ENCODE measurements at regions not wholly inside any gene's neighbourhood (a gene's known extent, or its start where the extent isn't known, plus 50 kb on each side); places are given as distances from the start of the nearest gene placed in this dataset.
A peak's percentile ranks its signal among the peaks of the same experiment; 100 is the strongest.

DNA sequence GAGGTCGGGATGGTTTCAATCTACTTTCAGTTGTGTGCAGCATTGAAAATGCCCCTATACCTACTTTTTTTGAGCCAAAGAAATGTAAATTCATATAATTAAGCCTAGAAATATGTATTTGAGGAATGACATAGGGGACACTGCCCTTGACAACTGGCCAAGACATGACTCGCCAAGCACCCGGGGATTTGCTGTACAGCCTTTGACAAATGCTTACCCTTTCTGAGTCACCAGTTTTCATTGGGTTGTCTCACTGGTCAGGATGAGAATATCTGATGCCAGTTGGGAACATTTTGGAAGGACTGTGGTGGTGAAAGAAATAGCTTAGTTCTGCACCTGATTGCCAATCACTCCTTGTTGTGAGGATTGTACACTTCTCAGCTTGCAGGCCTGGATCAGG, 166.8 kb upstream of the HABP2 start:
- no peak for DNase-seq (ENCODE audit: extremely low read depth in 1 of 11, low read depth in 9 of 11, low spot score in 4 of 11)

DNA sequence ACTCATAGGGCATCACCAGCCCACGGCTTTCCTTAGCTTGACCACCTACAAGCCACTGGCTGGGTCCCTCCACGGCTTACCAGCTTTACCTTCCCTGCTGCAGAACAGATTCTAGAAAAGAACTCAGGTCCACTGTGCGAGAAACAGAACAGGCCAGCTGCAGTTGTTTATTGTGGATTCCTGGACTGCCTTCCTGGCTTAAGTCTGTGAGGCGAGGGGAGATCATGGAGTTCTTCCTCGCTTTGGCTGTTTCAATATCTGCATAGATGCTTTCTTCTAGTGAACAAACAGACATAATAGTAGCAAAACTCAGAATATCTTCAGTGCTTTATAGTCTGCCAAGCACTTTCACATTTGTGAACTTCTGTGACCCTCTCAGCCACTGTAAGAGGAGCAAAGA, 162.9 kb upstream of the HABP2 start:
- no peak for DNase-seq (ENCODE audit: extremely low read depth in 1 of 11, low read depth in 9 of 11, low spot score in 4 of 11)

DNA sequence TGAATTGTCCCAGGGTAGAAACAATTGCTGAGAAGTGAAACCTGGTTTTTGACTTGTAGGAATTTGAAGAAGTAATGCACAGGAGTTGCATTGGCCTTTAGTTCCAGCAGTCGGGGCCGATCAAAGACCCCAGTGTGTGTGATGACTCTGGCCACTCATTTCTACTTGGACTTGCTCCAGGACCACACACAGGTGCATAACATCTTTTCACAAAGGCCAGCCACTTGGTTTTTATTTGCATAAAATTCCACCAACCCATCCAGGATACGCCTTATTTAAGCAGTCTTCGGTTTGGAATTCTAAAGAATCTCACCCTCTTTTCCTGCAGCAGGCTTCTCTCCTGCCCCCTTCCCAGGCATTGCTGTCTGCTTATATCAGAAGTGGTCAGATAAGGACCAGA, 162.0 kb upstream of the HABP2 start:
- no peak for DNase-seq (ENCODE audit: extremely low read depth in 1 of 11, low read depth in 9 of 11, low spot score in 4 of 11)

DNA sequence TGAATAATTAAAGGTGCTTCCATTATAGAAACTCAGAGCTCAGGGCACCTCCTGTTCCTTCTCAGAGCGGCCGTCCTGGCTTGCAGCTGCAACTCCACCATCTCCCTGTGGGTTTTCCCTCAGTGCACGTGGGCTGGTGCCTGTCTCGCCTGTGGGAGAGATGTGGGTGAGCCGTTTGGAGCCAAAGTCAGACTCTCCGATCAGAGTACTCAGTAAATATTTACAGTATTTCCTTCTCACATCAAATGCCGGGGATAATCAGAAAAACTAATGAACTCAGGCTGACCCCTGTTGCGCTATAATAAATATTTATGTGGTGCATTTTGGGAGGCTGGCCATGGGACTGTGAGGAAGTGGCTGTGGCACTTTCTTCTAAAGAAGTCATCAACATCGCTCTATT, 155.8 kb upstream of the HABP2 start:
- DNase-seq (ENCODE audit: extremely low read depth in 1 of 11, low read depth in 9 of 11, low spot score in 4 of 11), result no peak

DNA sequence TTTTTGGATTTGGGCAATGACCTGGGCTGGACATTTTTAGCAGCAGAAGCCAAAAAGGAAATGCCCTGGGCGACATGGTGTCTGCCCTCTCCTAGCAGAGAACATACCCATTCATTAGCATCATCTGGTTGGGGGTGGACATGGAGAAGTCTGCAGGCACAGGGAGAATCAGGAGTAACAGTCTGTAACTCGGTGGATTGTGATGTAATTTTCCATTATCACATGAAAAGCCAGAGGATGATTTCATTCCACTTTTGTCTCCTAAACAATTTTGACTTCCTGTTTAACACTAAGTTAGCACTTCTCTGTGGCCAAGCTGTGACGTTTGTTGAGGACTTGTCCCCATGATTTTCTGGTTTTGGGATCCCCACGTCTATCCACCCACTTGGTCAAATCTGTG, 153.8 kb upstream of the HABP2 start:
- DNase-seq (ENCODE audit: extremely low read depth in 1 of 11, low read depth in 9 of 11, low spot score in 4 of 11), result no peak

DNA sequence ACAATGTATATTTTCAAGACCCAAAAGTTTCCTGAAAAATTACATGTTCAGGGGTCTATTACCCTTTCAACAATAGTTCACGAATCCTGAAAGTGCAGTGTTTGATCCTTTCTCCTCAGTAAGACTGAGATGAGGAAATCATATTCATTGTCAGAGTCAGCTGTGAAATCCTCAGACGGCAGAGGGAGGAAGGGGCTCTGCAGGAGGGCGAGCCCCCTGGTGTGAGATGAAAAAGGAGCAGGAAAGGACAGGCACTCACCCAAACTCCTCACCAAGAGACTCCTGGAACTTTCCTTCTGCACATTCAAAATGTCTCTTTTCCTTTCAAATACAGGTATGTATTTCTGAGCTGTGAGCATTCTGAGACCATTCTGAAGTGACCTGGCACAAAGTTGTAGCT, 150.3 kb upstream of the HABP2 start:
- no peak for DNase-seq (ENCODE audit: extremely low read depth in 1 of 11, low read depth in 9 of 11, low spot score in 4 of 11)

DNA sequence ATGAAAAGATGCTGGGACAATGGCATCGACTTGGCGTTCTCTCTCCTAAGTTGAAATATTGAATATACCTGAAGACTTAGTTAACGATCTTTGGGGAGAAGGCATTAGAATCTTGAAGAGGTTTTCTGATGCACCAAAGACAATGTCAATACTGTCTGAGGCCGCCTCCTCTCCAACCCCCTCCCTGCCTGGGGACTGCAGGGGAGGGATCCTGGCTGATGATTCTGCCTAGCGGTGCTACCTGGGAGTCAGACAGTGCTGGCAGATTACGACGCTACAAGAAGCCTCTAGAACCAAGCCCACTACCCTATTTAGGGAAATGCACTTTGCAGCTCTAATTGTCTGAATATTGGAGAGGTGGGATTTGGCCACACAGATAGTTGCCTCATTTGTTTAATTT, 145.6 kb upstream of the HABP2 start:
- no peak for DNase-seq (ENCODE audit: extremely low read depth in 1 of 11, low read depth in 9 of 11, low spot score in 4 of 11)

DNA sequence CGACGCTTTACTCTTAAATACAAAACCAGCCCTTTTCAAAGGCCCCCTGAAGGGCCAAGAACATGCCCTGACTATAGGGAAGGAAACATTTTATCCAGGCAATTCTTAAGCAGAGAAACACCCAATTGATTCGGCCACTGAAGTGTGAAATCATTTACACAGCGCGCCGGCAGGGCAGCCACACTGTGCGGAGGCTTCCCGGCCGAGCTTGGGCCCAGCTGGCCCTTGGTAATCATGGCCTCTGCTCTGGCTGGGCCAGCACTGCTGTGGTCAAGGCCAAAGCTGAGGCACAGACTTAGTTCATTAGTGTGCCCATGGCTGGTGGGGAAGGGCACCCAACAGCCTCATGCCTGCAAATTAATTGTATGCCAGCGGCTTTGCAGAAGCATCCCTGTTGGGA, 143.7 kb upstream of the HABP2 start:
- no peak for DNase-seq (ENCODE audit: extremely low read depth in 1 of 11, low read depth in 9 of 11, low spot score in 4 of 11)

DNA sequence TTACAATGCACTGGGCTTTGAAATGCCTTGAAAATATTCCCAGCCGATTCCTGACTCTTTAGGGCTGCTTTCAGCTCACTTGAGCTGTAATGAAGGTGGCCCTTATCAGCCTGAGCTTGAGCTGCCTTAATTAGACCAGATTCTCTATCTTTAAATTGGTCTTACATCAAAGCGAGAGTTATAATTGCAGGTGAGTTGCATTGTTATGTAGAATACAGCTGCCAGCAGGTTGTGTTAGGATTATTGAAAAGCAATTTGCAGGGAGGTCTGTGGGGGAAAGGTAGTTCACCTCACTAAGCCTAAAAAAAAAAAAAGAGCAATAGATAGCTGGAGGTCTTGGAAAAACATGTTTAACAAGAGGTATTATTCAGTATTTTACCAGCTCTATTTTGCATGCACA, 142.2 kb upstream of the HABP2 start:
- no peak for DNase-seq (ENCODE audit: extremely low read depth in 1 of 11, low read depth in 9 of 11, low spot score in 4 of 11)

DNA sequence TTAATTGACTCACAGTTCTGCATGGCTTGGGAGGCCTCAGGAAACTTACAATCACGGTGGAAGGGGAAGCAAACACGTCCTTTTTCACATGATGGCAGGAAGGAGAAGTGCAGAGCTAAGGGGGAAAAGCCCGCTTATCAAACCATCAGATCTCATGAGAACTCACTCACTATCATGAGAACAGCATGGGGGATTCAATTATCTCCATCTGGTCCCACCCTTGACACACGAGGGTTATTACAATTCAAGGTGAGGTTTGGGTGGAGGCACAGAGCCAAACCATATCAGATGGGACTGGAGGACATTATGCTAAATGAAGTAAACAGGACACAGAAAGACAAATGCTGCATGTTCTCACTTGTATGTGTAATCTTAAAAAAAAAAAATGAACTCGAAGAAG, 141.4 kb upstream of the HABP2 start:
- no peak for DNase-seq (ENCODE audit: extremely low read depth in 1 of 11, low read depth in 9 of 11, low spot score in 4 of 11)

DNA sequence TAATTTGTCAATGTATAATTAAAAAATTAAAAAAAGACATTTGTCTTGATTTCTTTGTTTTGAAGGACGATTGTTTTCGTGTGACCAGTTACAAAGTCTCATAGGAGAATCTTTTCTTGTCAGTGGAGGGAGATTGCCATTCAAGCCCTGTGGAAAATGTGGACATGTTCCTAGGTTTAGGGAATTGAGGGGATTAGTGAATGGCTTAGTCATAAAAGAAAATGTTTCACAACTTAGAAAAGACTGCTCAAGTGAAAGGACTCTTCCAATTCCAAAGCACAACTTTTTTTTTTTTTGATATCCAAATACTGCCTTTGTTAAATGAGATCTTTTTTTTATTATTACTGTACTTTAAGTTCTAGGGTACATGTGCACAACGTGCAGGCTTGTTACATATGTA, 140.7 kb upstream of the HABP2 start:
- DNase-seq (ENCODE audit: extremely low read depth in 1 of 11, low read depth in 9 of 11, low spot score in 4 of 11), result no peak

DNA sequence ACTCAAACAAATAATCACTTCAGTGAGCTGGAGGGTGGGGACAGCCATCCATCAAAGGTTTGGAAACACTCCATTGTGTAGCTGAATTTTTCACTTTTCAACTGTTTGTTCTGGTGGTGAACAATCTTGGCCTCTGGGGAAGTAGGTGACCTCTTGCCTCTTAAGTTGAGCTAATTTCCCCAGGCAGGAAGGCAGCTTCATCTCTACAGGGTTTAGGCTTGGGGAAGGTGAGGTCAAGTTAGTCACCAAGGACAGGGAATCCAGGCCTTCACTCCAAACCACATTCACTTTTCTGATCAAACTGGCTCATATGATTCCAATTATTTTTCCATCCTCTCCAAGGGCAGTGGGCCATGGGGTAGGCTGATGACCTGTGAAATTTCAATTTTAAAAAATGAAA, 138.3 kb upstream of the HABP2 start:
- no peak for DNase-seq (ENCODE audit: extremely low read depth in 1 of 11, low read depth in 9 of 11, low spot score in 4 of 11)

DNA sequence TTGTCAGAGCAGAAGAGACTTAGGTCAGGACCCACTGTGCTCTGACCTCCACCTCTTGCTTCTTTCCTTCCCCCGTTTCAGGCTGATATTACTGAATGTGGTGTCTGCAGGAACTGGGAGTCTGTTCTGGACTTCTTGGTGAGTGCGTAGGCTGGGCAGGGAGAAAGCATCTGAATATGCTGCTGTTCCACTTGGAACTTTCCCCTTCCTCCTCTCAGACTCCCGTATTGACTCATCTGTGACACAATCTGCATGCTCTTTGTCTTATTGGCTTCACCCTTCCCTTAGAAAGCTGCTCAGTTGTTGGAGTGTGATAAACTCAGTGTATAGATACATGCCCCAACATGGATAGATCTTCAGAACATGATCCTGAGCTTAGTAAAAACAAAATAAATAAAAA, 137.6 kb upstream of the HABP2 start:
- no peak for DNase-seq (ENCODE audit: extremely low read depth in 1 of 11, low read depth in 9 of 11, low spot score in 4 of 11)

DNA sequence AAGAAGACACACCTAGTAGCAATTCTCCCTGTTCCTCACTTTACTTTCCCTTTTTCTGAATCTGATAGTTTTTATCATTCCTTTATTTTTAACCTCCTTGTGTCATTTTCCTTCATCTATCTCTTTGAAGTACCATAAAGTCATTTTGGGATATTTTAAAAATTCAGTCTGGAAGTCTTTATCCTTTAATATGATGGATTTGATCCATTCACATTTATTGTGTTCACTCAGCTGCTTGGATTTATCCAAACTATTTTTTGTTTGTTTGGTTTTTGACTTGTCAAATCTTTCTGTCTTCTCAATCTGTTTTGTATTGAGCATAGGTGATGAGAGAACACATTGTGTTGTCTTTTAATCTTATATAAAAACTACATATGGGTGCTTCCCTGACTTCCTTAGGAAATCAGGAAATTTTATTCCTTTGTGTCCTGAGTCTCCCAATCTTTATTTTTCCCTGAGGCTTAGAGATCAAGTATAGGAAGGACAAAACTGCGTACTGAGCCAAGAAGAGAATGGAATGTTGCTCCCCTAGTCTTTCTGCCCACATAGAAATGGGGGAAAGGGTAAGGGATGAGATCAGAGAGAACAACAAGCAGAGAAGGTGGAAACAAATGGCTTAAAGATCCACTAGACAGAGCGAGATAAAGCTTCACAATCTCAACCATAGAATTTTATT, 132.7 kb upstream of the HABP2 start:
- DNase-seq (ENCODE audit: extremely low read depth in 1 of 11, low read depth in 9 of 11, low spot score in 4 of 11), result no peak

DNA sequence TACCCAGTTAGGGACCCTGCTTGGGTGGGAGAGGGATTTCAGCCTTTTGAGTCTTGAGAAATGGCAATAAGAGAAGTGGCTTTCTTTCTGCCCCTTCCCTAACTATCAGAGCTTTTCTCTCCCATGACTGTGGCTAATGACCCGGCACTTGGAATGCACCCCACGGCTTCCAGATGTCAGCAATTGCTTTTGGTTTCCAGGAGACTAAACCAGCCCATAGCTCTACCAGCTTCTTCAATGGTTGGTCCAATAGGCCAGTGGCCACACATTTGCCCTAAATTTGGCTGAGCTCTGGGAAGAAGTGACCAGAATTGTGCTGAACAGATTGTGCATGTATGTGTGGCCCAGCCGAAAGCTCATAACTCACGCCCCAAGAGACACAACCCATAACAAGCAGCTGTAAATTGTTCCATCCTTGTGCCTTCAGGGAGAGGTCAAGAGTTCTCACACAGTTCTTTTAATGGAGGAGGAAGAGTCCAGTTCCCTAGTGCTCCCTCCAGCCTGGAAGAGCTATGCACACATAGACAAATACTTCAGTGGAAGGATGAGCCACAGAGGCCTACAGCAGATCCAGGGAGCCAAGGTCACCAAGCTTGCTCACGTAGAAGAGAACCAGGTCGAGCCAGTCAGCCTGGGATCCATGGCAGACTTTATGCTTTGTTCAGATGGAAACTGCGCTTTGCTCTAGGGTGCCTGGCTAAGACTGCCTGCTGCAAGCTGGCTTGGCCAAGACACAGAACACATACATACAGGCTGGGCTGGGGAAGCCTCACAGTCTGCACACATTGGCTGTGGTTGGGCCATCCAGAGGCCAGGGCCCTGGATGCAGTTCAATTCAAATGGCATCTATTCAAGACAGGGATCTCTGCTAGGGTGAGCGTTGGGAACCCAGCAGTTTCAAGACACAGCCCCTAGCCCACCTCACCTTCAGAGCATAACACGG, 131.8 kb upstream of the HABP2 start:
- no peak for DNase-seq (ENCODE audit: extremely low read depth in 1 of 11, low read depth in 9 of 11, low spot score in 4 of 11)

DNA sequence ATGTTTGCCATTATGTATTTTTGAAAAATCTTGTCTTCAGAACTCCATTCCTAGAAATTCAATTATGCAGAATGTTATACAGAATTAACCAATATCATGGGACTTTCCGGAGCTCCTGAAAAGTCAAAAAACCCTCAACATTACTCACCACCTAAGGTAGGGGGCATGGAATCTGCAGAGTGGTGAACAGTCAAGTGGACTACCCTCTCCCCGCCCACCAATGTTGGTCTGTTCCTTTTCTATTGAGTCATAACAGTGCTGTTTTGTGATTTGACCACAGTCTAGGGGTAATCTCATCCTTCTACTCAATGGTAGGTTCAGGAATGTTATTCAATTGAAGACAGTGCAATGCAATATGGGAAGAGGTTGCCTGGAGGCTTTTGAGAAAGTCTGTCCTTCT, 130.5 kb upstream of the HABP2 start:
- no peak for DNase-seq (ENCODE audit: extremely low read depth in 1 of 11, low read depth in 9 of 11, low spot score in 4 of 11)

DNA sequence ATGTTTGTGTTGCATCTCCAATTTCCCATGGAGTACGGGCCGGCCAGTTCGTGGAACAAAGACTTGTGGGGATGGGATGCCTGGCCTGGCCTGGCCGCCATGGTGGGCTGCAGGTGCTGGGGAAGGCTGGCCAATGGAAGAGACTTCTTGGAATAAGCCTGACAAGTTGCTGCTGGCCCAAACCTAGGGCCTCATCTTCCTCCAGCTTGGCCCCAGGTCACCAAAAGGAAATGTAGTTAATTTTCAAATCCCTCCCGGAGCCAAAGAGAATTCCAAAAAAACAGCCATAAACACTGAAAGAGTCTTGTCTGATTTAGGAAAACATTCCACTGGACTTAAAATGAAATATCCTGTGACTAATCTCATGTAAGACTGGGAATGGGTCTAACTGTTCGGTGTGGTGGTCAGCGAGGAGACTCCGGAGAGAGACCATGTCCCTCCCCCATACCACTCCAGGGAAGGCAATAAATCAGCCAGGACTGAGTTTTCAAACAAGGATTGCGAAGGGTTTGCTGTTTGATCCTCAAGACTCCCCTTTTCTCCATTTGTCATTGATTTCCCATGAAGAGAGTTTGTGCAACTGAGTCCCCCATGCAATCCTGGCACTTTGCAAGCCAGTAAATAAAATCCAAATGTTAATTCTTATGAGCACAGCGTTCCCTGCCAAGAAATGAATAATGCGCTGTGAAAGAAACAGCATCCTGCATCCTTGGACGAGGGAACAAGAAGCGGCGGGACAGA, 128.7 kb upstream of the HABP2 start:
- peak in 1 of 11 donors; percentile 24 for DNase-seq (ENCODE audit: extremely low read depth in 1 of 11, low read depth in 9 of 11, low spot score in 4 of 11)

DNA sequence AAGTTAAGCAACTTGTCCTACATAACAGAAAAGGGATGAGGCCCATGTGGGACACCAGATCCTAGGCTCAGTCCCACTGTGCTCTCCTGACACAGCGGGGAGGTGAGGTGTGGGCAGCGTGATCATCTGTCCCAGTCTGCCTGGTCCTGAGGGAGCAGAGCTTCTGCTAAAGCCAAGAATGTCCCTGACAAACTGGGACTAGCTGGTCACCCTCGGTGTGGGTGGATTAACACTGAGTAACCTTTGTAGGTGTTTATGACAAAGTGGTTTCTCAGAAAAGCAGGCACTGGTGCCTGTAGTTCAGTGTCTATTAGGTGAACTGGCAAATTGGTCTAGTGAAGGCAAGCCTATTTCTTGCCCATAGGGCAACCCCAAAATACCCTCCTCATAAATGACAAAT, 127.8 kb upstream of the HABP2 start:
- DNase-seq (ENCODE audit: extremely low read depth in 1 of 11, low read depth in 9 of 11, low spot score in 4 of 11), result no peak

DNA sequence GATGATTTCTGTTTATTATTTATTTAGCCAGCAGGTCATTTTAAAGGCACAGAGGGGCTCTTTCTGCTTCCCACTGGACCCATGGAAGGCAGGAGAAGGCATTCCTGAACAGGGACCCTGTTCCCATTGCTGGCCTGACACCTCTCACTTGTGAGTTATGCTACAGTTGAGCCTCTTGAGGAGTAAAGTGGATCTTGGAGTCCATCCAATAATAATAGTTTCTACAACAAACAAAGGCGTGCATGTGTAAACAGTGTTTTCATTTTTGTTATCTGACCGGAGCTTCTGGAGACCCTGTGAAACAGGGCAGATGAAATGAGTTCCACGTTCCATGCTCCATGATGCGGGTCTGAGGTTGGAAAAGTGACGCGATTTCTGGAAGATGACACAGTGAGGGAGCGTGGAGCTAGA, 127.3 kb upstream of the HABP2 start:
- peak in 10 of 11 donors; percentile 37 to 75 (median 50) for DNase-seq (ENCODE audit: extremely low read depth in 1 of 11, low read depth in 9 of 11, low spot score in 4 of 11)
